HEK293 (cell line): ENCODE measurements at regions not wholly inside any gene's neighbourhood (a gene's known extent, or its start where the extent isn't known, plus 50 kb on each side); places are given as distances from the start of the nearest gene placed in this dataset.

Experiments used
- ZBTB7A ChIP-seq: fragments of 450-650 bp; formaldehyde crosslinking; IDR thresholded peaks from 2 replicates; pipeline ENCODE4 v1.5.1; 2016; ENCODE audit warnings: low read depth, missing biosample characterization, missing genetic modification characterization
- ZNF175 ChIP-seq: fragments of 450-650 bp; formaldehyde crosslinking; IDR thresholded peaks from 2 replicates; pipeline ENCODE4 v1.5.1; 2016; ENCODE audit warnings: missing biosample characterization, missing genetic modification characterization
- ZNF37A ChIP-seq: fragments of 450-650 bp; IDR thresholded peaks from 2 replicates; pipeline ENCODE4 v1.5.1; 2018; ENCODE audit warnings: missing biosample characterization, missing genetic modification characterization
- ZNF423 ChIP-seq: fragments of 450-650 bp; formaldehyde crosslinking; IDR thresholded peaks from 2 replicates; pipeline ENCODE4 v1.5.1; 2016; ENCODE audit warnings: missing biosample characterization, missing genetic modification characterization
- ZNF549 ChIP-seq: fragments of 450-650 bp; IDR thresholded peaks from 2 replicates; pipeline ENCODE4 v1.5.1; 2018; ENCODE audit warnings: missing biosample characterization, missing genetic modification characterization, mild to moderate bottlenecking, inconsistent platforms, moderate library complexity
- TF ChIP-seq, protein P1 (sequence below): fragments of 450-650 bp; formaldehyde crosslinking; IDR thresholded peaks from 2 replicates; pipeline ENCODE4 v1.5.1; 2016; ENCODE audit warnings: missing biosample characterization, missing genetic modification characterization

DNA sequence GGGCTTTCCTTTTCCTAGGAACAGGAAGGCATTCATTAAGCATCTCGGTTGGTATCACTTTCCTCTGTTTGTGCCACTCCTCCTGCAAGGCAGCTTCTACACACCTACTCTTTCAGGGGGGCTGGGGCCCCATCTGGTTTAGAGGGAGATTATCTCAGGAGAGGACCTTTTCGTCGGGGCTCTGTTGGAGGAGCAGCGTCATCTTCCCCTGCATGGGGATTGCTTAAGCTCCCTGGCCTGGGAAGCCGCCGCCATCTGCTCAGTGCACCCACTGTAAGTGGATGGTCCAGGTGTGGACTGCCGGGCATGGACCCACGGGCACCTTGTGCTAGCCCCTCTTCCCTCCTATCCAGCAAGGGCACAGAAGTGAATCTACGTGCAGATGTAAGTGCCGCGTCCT is 355.3 kb upstream of the SMIM21 start:
- TF ChIP-seq ZNF423 (tag by site-specific recombination) (no peak), ZNF37A (tag by site-specific recombination) (no peak), ZBTB7A (tag by site-specific recombination) (no peak), ZNF549 (tag by site-specific recombination) (no peak), ZNF175 (no peak)
- TF ChIP-seq, protein P1, sequence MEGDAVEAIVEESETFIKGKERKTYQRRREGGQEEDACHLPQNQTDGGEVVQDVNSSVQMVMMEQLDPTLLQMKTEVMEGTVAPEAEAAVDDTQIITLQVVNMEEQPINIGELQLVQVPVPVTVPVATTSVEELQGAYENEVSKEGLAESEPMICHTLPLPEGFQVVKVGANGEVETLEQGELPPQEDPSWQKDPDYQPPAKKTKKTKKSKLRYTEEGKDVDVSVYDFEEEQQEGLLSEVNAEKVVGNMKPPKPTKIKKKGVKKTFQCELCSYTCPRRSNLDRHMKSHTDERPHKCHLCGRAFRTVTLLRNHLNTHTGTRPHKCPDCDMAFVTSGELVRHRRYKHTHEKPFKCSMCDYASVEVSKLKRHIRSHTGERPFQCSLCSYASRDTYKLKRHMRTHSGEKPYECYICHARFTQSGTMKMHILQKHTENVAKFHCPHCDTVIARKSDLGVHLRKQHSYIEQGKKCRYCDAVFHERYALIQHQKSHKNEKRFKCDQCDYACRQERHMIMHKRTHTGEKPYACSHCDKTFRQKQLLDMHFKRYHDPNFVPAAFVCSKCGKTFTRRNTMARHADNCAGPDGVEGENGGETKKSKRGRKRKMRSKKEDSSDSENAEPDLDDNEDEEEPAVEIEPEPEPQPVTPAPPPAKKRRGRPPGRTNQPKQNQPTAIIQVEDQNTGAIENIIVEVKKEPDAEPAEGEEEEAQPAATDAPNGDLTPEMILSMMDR (tag by site-specific recombination), result no peak
